Upper lobe of right lung (tissue), 1 donor: ENCODE measurements at regions not wholly inside any gene's neighbourhood (a gene's known extent, or its start where the extent isn't known, plus 50 kb on each side); places are given as distances from the start of the nearest gene placed in this dataset.
"Not testable (repeated sequence)": the region's sequence is repeated elsewhere in the genome, so short reads cannot be mapped to it uniquely, and the experiment has no call there.

ENCODE experiments used
- ATAC-seq: fragments of 200-7000 bp; cut with Tn5 transposase; one replicate; pipeline ENCODE4 v1.9.1; 2020; ENCODE audit warnings: mild to moderate bottlenecking, moderate library complexity
- DNase-seq: peaks from one replicate; pipeline ENCODE4 v3.0.0-alpha.2; 2020
- H3K27ac ChIP-seq: fragments of 200-600 bp; one replicate; pipeline ENCODE4 v1.8.0; 2022
- H3K27me3 ChIP-seq: fragments of 200-600 bp; one replicate; pipeline ENCODE4 v1.8.0; 2022; ENCODE audit warnings: mild to moderate bottlenecking
- H3K36me3 ChIP-seq: fragments of 200-600 bp; one replicate; pipeline ENCODE4 v1.8.0; 2022
- H3K4me1 ChIP-seq: fragments of 200-600 bp; one replicate; pipeline ENCODE4 v1.8.0; 2022
- H3K4me3 ChIP-seq: fragments of 200-600 bp; one replicate; pipeline ENCODE4 v1.8.0; 2022; ENCODE audit warnings: mild to moderate bottlenecking
- H3K9me3 ChIP-seq: fragments of 200-600 bp; one replicate; pipeline ENCODE4 v1.8.0; 2022
- CTCF ChIP-seq: fragments of 200-600 bp; IDR thresholded peaks from one replicate; pipeline ENCODE4 v1.8.0; 2022; ENCODE audit warnings: antibody characterized with exemption
- intact Hi-C: fragments of 100-400 bp; cut with DNase I; formaldehyde crosslinking; loops from one replicate; pipeline ENCODE4 v1.11.0; 2022
- donor health status: DM: no; HTN: yes; CAD: no; lungs with severe emphysema.

DNA sequence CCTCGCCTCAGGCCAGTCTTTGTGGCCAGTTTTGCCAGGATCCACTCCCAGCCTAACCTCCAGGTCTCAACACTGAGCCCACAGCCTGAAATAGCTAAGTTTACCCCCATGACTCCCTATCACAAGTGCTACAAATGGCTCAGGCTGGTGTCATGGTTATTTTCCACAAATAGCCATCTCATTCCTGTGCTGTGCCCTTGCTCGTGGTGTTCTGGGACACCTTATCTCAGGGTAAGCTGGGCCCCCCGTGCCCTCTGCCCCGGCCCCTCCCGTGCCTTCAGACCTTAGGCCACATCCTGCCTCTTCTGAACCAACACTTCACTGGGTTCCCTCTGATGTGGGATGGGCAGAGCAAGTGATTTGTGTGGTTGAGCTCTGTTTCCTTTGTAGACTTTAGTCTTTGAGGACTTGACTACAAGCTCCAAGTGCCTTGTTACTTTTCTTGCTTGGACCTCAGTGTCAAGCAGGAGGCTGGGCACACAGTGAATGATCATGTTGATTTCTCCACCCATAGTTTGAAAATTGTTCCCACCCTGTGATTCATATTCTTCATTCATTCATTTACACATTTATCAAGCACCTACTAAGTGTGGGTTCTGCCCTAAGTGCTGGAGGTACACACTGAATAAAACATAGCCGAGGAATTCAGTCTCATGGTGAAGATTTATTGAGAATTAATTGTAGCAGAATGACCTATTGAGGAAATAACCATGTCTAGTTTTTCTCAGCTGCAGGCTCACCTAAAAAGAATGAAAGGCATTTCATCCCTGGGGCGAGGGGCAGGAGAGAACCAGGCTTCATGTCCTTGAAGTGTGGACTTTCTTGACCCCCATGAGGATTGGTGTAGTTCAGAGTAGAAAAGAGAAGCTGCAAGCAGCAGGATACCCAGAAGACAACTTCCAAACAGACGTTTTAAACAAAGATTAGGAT, 84.5 kb upstream of the CTNNA1 start:
- H3K27ac ChIP-seq, result no peak overlapping the region
- no peaks in the 10 kb centered on the region for H3K27me3 ChIP-seq
- no peaks in the 10 kb centered on the region for H3K4me1 ChIP-seq
- no peaks in the 10 kb centered on the region for H3K9me3 ChIP-seq
- no peaks in the 10 kb centered on the region for H3K36me3 ChIP-seq
- no peak for TF ChIP-seq CTCF
- H3K4me3 ChIP-seq, result no peak overlapping the region
- intact Hi-C loops, result no loop called here
- ATAC-seq, result peak; percentile 41
- DNase-seq, result no peak

DNA sequence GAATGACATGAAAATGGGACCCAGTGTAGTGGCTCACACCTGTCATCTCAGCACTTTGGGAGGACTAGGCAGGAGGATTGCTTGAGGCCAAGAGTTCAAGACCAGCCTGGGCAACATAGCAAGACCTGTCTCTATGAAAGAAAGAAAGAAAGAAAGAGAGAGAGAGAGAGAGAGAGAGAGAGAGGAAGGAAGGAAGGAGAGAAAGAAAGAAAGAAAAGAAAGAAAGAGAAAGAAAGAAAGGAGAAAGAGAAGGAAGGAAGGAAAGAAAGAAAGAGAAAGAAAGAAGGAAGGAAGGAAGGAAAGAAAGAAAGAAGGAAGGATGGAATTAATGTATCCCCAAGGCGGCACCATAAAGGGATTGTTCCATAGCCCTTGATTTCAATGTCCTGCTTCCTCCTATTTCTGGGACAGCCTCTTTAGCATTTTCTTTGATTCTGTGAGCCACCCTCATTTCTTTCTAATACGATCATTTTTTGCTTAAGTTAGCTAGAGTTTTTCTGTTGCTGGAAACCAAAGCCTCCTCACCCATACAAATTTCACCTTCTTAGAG, 85.4 kb upstream of the CTNNA1 start:
- ATAC-seq, DNase-seq, H3K27me3 ChIP-seq, H3K4me1 ChIP-seq, H3K4me3 ChIP-seq, H3K27ac ChIP-seq, H3K36me3 ChIP-seq, intact Hi-C loops, H3K9me3 ChIP-seq: not testable (repeated sequence)

GRCh38 chr5:138666226-138666742, 86.9 kb upstream of the CTNNA1 start:
- H3K9me3 ChIP-seq, result no peaks in the 10 kb centered on the region
- no peaks in the 10 kb centered on the region for H3K27me3 ChIP-seq
- H3K27ac ChIP-seq, result no peak overlapping the region
- no peak for DNase-seq
- no peak for ATAC-seq
- intact Hi-C loops, result no loop called here
- no peak overlapping the region for H3K4me3 ChIP-seq
- peaks cover 3% of the 10 kb centered on the region for H3K4me1 ChIP-seq
- no peaks in the 10 kb centered on the region for H3K36me3 ChIP-seq
- no peak for TF ChIP-seq CTCF

DNA sequence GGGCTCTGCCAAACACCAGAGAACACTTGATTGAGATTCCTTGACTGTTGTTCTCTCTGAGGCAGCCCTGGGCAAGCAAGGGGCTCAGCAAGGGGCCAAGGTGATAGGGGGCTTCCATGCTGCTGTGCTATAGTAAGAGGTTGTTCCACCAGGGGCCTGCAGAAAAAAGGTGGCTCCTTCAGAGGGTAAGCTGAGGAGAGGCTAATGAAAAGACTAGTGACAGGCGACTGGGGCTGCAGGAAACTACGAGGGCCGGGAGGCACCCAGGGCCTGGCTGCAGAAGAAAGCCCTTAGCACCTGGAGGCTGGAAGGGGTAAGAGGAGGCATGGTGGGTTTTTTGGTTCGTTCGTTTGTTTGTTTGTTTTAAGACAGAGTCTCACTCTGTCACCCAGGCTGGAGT, 88.0 kb upstream of the CTNNA1 start:
- Histone ChIP-seq H3K4me3 (no peak overlapping the region), H3K4me1 (peaks cover 3% of the 10 kb centered on the region), H3K27me3 (no peaks in the 10 kb centered on the region), H3K27ac (no peak overlapping the region), H3K36me3 (no peaks in the 10 kb centered on the region), H3K9me3 (no peaks in the 10 kb centered on the region)
- intact Hi-C loops, result no loop called here
- ATAC-seq (no peak), DNase-seq (no peak)
- no peak for TF ChIP-seq CTCF

DNA sequence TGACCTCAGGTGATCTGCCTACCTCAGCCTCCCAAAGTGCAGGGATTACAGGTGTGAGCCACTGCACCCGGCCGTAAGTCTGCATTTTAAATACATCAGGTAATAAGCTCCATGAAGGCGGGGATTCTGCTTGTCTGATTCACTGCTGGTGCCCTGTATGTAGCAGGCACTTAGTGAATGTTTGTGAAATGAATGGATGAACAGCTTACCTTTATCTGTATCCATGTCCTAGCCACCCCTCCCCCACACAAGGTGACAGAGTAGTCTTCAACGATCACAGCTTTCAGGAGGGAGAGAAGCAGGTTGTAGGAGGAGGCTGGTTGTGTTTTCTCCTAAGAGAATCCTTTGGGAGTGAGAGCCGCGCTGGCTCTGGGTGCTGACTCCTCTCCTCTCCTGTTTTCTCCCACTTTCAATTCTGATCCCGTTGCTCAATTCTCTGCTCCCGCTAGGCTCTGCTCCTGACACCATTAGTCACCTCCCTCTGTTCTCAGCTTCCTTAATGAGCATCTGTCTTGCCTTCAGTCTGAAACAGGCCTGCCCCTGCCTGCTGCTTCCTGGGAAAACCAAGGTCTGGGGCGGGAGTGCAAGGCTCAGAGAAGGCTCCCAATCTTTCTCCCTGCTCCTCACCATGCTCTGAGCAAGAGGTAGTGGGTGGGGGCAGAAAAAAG, 88.8 kb upstream of the CTNNA1 start:
- Histone ChIP-seq H3K4me1 (peaks cover 3% of the 10 kb centered on the region), H3K4me3 (no peak overlapping the region), H3K27me3 (no peaks in the 10 kb centered on the region), H3K9me3 (no peaks in the 10 kb centered on the region), H3K36me3 (no peaks in the 10 kb centered on the region), H3K27ac (no peak overlapping the region)
- ATAC-seq (no peak), DNase-seq (no peak)
- TF ChIP-seq CTCF, result no peak
- intact Hi-C loops, result no loop called here

GRCh38 chr5:138663561-138663960, 88.4 kb upstream of the HSPA9 start:
- Histone ChIP-seq H3K27me3 (no peaks in the 10 kb centered on the region), H3K4me3 (no peak overlapping the region), H3K27ac (no peak overlapping the region), H3K9me3 (no peaks in the 10 kb centered on the region), H3K36me3 (no peaks in the 10 kb centered on the region), H3K4me1 (peaks cover 3% of the 10 kb centered on the region)
- DNase-seq (no peak), ATAC-seq (no peak)
- TF ChIP-seq CTCF, result no peak
- intact Hi-C loops, result no loop called here
